ENCODE measurements at regions not wholly inside any gene's neighbourhood (a gene's known extent, or its start where the extent isn't known, plus 50 kb on each side); places are given as distances from the start of the nearest gene placed in this dataset.

DNA sequence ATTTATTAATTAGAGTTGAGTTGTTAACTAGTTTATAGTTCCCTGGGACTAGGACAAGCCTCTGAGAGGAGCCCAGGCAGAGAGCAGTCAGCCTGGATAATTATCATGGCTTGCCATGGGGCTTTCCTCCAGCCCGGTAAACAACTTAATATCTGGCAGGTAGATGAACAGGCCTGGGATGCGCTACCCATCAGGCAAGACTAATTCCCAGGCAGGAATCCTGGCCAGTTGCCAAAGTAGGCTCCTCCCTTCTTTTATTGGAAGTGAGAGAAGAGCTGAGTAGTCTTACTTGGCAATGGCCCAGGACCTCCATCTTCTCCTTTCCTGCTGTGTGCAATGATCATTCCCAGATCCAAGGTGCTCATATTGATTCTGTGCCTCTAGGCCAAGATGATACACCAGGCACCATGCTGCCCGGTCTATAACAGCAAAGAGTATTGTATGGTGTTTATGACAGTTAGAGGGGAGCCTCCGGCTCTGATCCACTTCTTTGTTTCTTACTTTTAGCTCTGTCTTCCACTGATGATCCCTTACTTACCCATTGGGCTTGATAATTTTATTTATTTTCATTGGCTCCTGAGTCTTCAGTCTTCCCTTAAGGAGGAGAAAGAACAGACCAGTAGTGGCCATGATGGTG lies 408.7 kb downstream of the REEP3 start:
- no peak for DNase-seq (ENCODE audit: low spot score)
- H3K27ac ChIP-seq, result no peak overlapping the region
- TF ChIP-seq, protein P1, sequence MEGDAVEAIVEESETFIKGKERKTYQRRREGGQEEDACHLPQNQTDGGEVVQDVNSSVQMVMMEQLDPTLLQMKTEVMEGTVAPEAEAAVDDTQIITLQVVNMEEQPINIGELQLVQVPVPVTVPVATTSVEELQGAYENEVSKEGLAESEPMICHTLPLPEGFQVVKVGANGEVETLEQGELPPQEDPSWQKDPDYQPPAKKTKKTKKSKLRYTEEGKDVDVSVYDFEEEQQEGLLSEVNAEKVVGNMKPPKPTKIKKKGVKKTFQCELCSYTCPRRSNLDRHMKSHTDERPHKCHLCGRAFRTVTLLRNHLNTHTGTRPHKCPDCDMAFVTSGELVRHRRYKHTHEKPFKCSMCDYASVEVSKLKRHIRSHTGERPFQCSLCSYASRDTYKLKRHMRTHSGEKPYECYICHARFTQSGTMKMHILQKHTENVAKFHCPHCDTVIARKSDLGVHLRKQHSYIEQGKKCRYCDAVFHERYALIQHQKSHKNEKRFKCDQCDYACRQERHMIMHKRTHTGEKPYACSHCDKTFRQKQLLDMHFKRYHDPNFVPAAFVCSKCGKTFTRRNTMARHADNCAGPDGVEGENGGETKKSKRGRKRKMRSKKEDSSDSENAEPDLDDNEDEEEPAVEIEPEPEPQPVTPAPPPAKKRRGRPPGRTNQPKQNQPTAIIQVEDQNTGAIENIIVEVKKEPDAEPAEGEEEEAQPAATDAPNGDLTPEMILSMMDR (IDR thresholded peaks at IDR 0.05), result no peak
- H3K4me3 ChIP-seq, result no peak overlapping the region

DNA sequence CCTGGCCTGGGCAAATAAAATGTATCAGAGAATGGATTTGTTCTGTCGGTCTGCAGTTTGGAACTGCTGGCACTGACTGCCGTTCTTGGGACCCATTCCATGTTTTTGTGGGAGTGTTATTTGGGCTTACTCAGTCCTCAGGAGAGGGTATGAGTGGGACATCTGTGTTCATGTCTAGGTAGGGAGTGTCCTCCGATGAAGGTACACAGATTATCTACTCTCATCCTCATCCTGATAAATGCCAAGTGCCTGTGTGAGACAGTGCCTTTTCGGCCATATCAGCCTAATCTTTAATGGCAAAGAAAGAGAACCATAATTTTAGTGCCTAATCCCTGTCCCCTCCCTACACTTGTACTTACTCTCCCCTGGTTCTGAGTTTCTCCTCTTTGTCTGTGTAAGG lies 409.4 kb downstream of the REEP3 start:
- no peak for DNase-seq (ENCODE audit: low spot score)
- no peak overlapping the region for H3K27ac ChIP-seq
- H3K4me3 ChIP-seq, result no peak overlapping the region
- TF ChIP-seq, protein P1 (IDR thresholded peaks at IDR 0.05), result no peak

DNA sequence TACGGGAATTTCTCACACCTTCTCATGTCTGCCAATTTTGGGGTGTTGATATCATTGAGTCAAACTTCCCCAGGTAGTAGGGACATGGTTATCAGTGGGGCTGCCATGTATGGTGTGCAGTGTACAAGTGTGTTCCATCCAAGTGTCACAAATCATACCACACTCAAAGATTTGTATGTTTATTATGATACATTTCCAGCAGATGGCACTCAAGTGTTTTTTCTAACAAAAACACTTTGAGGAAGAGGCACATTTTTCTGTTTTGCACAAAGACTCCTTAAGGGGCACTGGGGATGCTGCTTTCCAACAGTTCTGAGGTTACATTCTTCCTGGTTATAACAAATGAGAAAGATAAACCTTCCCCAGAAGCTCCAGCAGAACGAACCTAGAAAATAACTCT lies 414.5 kb downstream of the REEP3 start:
- H3K4me3 ChIP-seq, result no peak overlapping the region
- TF ChIP-seq, protein P1 (IDR thresholded peaks at IDR 0.05), result no peak

GRCh38 chr10:63940277-63940922 lies 419.2 kb downstream of the REEP3 start:
- DNase-seq (ENCODE audit: low spot score), result no peak
- H3K27ac ChIP-seq, result no peak overlapping the region
- TF ChIP-seq, protein P1 (IDR thresholded peaks at IDR 0.05), result no peak
- no peak overlapping the region for H3K4me3 ChIP-seq

More for the DNA sequence above, 414.5 kb downstream of the REEP3 start:
- DNase-seq (ENCODE audit: low spot score), result no peak
- no peak overlapping the region for H3K27ac ChIP-seq

DNA sequence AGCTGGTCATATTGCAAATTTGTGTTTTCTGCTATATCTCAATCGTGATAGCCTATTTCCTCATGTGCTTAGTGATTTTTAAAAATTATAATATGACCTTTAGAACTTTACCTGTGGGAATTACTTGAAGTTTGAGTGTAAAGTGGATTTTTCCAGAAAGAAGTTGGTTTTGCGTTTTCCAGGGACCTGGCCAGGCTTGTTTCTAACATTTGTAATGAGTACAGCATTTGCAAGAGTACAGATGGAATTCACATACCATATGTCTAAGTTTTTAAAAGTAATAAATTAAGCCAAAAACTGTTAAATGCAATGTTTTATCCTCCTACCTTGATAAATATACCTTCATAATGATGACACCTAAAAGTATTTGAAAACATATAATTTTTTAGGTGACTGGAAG lies 443.2 kb downstream of the REEP3 start:
- no peak for DNase-seq (ENCODE audit: low spot score)
- Histone ChIP-seq H3K4me3 (no peak overlapping the region), H3K27ac (no peak overlapping the region)
- TF ChIP-seq, protein P1 (IDR thresholded peaks at IDR 0.05), result no peak

- no peak for DNase-seq (ENCODE audit: low spot score)
- H3K27ac ChIP-seq, result no peak overlapping the region
- TF ChIP-seq, protein P1 (IDR thresholded peaks at IDR 0.05), result no peak
- H3K4me3 ChIP-seq, result no peak overlapping the region
These were observed 444.6 kb downstream of the REEP3 start for GRCh38 chr10:63965846-63966245.

All from coronary artery (tissue), 2 donors.